Neural progenitor cell (in vitro differentiated cells): ENCODE measurements at regions not wholly inside any gene's neighbourhood (a gene's known extent, or its start where the extent isn't known, plus 50 kb on each side); places are given as distances from the start of the nearest gene placed in this dataset.

ENCODE experiments used
- EZH2 ChIP-seq: fragments of 200-600 bp; sonication (generic); IDR thresholded peaks from 2 replicates; pipeline ENCODE4 v1.6.1; 2017; ENCODE audit warnings: antibody characterized with exemption, mild to moderate bottlenecking, moderate library complexity
- TF ChIP-seq, protein P1 (sequence below): fragments of 200-600 bp; sonication (generic); IDR thresholded peaks from 2 replicates; pipeline ENCODE4 v1.5.1; 2017; ENCODE audit warnings: antibody characterized with exemption, mild to moderate bottlenecking

DNA sequence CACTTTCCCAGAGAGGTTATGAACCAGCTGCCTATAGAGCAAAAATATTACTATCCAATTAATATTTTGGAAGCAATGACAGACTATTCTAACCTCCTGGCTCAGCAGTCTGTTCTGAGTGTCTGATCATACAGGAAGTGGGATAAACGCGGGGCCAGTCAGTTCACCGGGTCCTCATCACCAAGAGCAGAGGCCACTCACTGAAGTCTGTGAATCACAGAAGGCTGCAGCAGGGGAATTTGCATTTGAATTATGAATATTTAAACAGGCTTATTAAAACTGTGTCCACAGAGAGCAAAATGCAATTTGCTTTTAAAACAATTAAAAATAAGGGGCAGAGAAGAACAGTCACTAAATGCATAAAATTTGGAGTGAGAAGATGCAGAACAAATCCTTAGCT lies 305.2 kb downstream of the MCTP2 start:
- TF ChIP-seq, protein P1, sequence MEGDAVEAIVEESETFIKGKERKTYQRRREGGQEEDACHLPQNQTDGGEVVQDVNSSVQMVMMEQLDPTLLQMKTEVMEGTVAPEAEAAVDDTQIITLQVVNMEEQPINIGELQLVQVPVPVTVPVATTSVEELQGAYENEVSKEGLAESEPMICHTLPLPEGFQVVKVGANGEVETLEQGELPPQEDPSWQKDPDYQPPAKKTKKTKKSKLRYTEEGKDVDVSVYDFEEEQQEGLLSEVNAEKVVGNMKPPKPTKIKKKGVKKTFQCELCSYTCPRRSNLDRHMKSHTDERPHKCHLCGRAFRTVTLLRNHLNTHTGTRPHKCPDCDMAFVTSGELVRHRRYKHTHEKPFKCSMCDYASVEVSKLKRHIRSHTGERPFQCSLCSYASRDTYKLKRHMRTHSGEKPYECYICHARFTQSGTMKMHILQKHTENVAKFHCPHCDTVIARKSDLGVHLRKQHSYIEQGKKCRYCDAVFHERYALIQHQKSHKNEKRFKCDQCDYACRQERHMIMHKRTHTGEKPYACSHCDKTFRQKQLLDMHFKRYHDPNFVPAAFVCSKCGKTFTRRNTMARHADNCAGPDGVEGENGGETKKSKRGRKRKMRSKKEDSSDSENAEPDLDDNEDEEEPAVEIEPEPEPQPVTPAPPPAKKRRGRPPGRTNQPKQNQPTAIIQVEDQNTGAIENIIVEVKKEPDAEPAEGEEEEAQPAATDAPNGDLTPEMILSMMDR: no peak
- no peak for TF ChIP-seq EZH2
